Transverse colon (tissue), 4 donors: ENCODE measurements at regions not wholly inside any gene's neighbourhood (a gene's known extent, or its start where the extent isn't known, plus 50 kb on each side); places are given as distances from the start of the nearest gene placed in this dataset.

Source experiments
- DNase-seq: peaks from one replicate; pipeline ENCODE4 v3.0.0-alpha.2; 2019
- H3K27ac ChIP-seq, 4 donors: fragments of 200-600 bp; sonication (generic); 2 replicates each; pipeline ENCODE4 v1.5.1; 2016 to 2018; ENCODE audit warnings: inconsistent platforms in 4 of 4
- H3K27me3 ChIP-seq: fragments of 200-600 bp; sonication (generic); 2 replicates; pipeline ENCODE4 v1.5.1; 2017; ENCODE audit warnings: inconsistent platforms
- H3K36me3 ChIP-seq, 4 donors: fragments of 200-600 bp; sonication (generic); 2 replicates each; pipeline ENCODE4 v1.5.1; 2017 to 2019; ENCODE audit warnings: inconsistent platforms in 4 of 4
- H3K4me1 ChIP-seq, 4 donors: fragments of 200-600 bp; sonication (generic); 2 replicates each; pipeline ENCODE4 v1.5.1; 2017 to 2020; ENCODE audit warnings: inconsistent platforms in 4 of 4
- H3K4me3 ChIP-seq, 4 donors: fragments of 200-600 bp; sonication (generic); 1 replicate in 1 of 4; 2 replicates in 3 of 4; pipeline versions ENCODE4 v1.5.1 to v1.6.1; 2017 to 2019; ENCODE audit warnings: inconsistent platforms in 4 of 4
- H3K9me3 ChIP-seq, 2 donors: fragments of 200-600 bp; sonication (generic); 2 replicates each; pipeline ENCODE4 v1.5.1; 2017 to 2019; ENCODE audit warnings: inconsistent platforms in 2 of 2
- CTCF ChIP-seq, 5 experiments: fragments of 200-600 bp in 3 of 5; fragments of 450-650 bp in 2 of 5; sonication (generic) in 3 of 5; IDR thresholded peaks; 1 replicate in 2 of 5; 2 replicates in 3 of 5; pipeline ENCODE4 v1.5.1; 2016 to 2017; ENCODE audit warnings: antibody characterized with exemption in 5 of 5, inconsistent platforms in 3 of 5, mild to moderate bottlenecking in 2 of 5, moderate library complexity in 1 of 5
- EP300 ChIP-seq: sonication (generic); formaldehyde crosslinking; IDR thresholded peaks from one replicate; pipeline ENCODE4 v1.6.1; 2017; ENCODE audit warnings: antibody characterized with exemption, low read depth
- POLR2A ChIP-seq: fragments of 450-650 bp; IDR thresholded peaks from one replicate; pipeline ENCODE4 v1.6.1; 2016; ENCODE audit warnings: antibody characterized with exemption, mild to moderate bottlenecking, moderate library complexity
- POLR2AphosphoS5 ChIP-seq, 3 donors: sonication (generic); formaldehyde crosslinking; IDR thresholded peaks; one replicate each; pipeline ENCODE4 v1.6.1; 2016; ENCODE audit warnings: antibody characterized with exemption in 3 of 3
- WGBS, 2 donors: methylation state at CpG; one replicate each; pipeline ENCODE4 v1.1.5; 2018; ENCODE audit warnings: low coverage in 1 of 2; 5-methylcytosine and 5-hydroxymethylcytosine counted together
- in situ Hi-C, 4 donors: fragments of 200-750 bp; cut with MboI; loops; one replicate each; pipeline versions ENCODE4 v1.15.0 to v1.15.1; 2017; ENCODE audit warnings: low sequenced_read_pairs in 3 of 4, low pct_ligation_motif_present in 1 of 4, low pct_unique_long_range_greater_than_20kb in 1 of 4
- intact Hi-C: fragments of 100-400 bp; cut with DNase I; formaldehyde crosslinking; loops from one replicate; pipeline ENCODE4 v1.15.1; 2023; ENCODE audit warnings: low total_unique reads

- Histone ChIP-seq H3K4me1 (peaks cover 17 to 36% (median 26%) of the 10 kb centered on the region in 4 donors), H3K36me3 (no peaks in the 10 kb centered on the region), H3K9me3 (no peaks in the 10 kb centered on the region), H3K4me3 (no peak overlapping the region), H3K27ac (peak overlapping the region; percentile 77 to 87 (median 80)), H3K27me3 (no peaks in the 10 kb centered on the region)
- DNase-seq: no peak
- intact Hi-C loops: no loop called here
- in situ Hi-C loops: no loop called here
- WGBS, 2 donors: 70 to 86% methylated on average over 1 to 5 of the region's 5 CpGs
- TF ChIP-seq POLR2AphosphoS5 (IDR thresholded peaks at IDR 0.05): no peak
- TF ChIP-seq EP300: no peak
Measured at GRCh38 chr4:26237916-26238315, 82.9 kb upstream of the RBPJ start.

- Histone ChIP-seq H3K27ac (peak overlapping the region; percentile 77 to 87 (median 80)), H3K4me3 (peak overlapping the region in 2 of 4 donors; percentile 0 to 33), H3K4me1 (peaks cover 17 to 36% (median 26%) of the 10 kb centered on the region in 4 donors), H3K36me3 (no peaks in the 10 kb centered on the region), H3K9me3 (no peaks in the 10 kb centered on the region), H3K27me3 (no peaks in the 10 kb centered on the region)
- intact Hi-C loops (no loop called here), in situ Hi-C loops (no loop called here)
- WGBS, 2 donors: 45% methylated on average over 4 of the region's 4 CpGs; no CpG with 5 or more reads in 1 of the 2 donors
- TF ChIP-seq POLR2AphosphoS5 (IDR thresholded peaks at IDR 0.05): peak in 2 of 3 donors; percentile 39 to 77
- TF ChIP-seq POLR2A: peak; percentile 43
- no peak for TF ChIP-seq CTCF (IDR thresholded peaks at IDR 0.05)
- TF ChIP-seq EP300: no peak
- peak; percentile 40 for DNase-seq
Measured at GRCh38 chr4:26238426-26238777, 82.4 kb upstream of the RBPJ start.

DNA sequence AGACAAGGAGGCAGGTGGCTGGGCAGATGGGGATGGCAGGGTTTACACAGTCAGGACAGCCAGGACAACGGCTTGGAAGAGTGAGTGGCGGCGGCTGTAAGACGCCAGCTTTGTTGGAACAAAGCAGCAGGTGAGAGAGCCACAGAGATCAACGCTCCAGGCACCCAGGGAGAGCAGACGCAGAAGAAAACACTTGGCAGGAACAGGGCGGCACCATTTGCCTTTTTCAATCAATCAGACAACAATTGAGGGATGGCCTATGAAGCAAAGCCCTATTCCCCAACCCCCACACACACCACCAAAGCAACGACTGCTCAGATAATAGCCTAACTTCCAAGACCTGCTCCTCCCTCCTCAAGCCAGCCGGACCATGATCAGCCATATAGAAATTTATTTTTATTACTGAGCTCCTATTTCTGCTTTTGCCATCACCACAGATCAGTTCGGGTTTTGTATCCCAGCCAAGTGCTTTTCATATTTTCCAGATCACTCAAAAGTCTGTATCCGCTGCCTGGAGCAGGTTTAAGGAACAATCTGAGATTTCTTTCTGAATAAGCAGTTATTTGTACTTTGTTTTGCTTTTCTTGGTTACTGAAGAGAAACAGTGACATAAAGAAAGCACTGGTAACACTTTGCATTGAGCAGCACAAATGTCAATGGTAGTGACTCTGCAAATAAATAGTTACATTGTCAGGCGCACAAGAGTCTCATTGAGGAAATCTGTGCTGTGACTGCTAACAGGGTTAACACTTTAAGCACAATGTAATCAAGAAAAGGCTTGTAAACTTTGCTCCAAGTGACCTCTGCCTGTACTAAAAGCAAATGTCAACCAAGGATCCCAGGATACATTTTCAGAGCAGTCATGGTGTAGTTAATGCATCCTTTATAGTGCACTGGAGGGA lies 81.8 kb upstream of the RBPJ start:
- Histone ChIP-seq H3K27ac (peak overlapping the region; percentile 77 to 87 (median 80)), H3K4me1 (peaks cover 17 to 36% (median 26%) of the 10 kb centered on the region in 4 donors), H3K27me3 (no peaks in the 10 kb centered on the region), H3K4me3 (peak overlapping the region in 2 of 4 donors; percentile 0 to 33), H3K9me3 (no peaks in the 10 kb centered on the region), H3K36me3 (no peaks in the 10 kb centered on the region)
- TF ChIP-seq CTCF (IDR thresholded peaks at IDR 0.05): no peak
- TF ChIP-seq POLR2A: peak; percentile 1
- in situ Hi-C loops (no loop called here), intact Hi-C loops (no loop called here)
- 22 to 49% methylated on average over 8 to 12 of the region's 12 CpGs for WGBS, 2 donors
- no peak for DNase-seq

GRCh38 chr4:26239801-26240200 lies 81.0 kb upstream of the RBPJ start:
- H3K27ac ChIP-seq: peak overlapping the region; percentile 77 to 87 (median 80)
- intact Hi-C loops: no loop called here
- 52 to 71% methylated on average over 5 of the region's 5 CpGs for WGBS, 2 donors

More at GRCh38 chr4:26239801-26240200, 81.0 kb upstream of the RBPJ start:
- TF ChIP-seq CTCF (IDR thresholded peaks at IDR 0.05) (no peak), POLR2AphosphoS5 (IDR thresholded peaks at IDR 0.05) (no peak), EP300 (no peak), POLR2A (no peak)
- Histone ChIP-seq H3K4me1 (peaks cover 17 to 36% (median 26%) of the 10 kb centered on the region in 4 donors), H3K27me3 (no peaks in the 10 kb centered on the region), H3K4me3 (no peak overlapping the region), H3K36me3 (no peaks in the 10 kb centered on the region), H3K9me3 (no peaks in the 10 kb centered on the region)
- DNase-seq: no peak
- in situ Hi-C loops: no loop called here
